GM23338 (cell line): ENCODE measurements at regions not wholly inside any gene's neighbourhood (a gene's known extent, or its start where the extent isn't known, plus 50 kb on each side); places are given as distances from the start of the nearest gene placed in this dataset.

Source experiments
- ATAC-seq: fragments of 200-7000 bp; cut with Tn5 transposase; 3 replicates; pipeline ENCODE4 v1.9.1; 2020
- DNase-seq: peaks from one replicate; pipeline ENCODE4 v3.0.0-alpha.2; 2015; ENCODE audit warnings: low spot score
- H2AFZ ChIP-seq: fragments of 200-600 bp; sonication (generic); 2 replicates; pipeline ENCODE4 v1.8.0; 2016; ENCODE audit warnings: antibody characterized with exemption, mild to moderate bottlenecking, moderate library complexity
- H3F3A ChIP-seq: fragments of 200-600 bp; sonication (generic); replicated peaks from 2 replicates; pipeline ENCODE4 v1.8.0; 2017; ENCODE audit warnings: antibody characterized with exemption, mixed run types, low read depth
- H3K27ac ChIP-seq: fragments of 200-600 bp; sonication (generic); 2 replicates; pipeline ENCODE4 v1.6.1; 2016; ENCODE audit warnings: low read depth
- H3K27me3 ChIP-seq: fragments of 200-600 bp; sonication (generic); 2 replicates; pipeline ENCODE4 v1.8.0; 2016; ENCODE audit warnings: mild to moderate bottlenecking, mixed run types, moderate library complexity; ENCODE audit not compliant: insufficient read depth
- H3K36me3 ChIP-seq: fragments of 200-600 bp; sonication (generic); 2 replicates; pipeline ENCODE4 v1.8.0; 2016; ENCODE audit warnings: mild to moderate bottlenecking; ENCODE audit not compliant: insufficient read depth
- H3K4me1 ChIP-seq: fragments of 200-600 bp; sonication (generic); 2 replicates; pipeline ENCODE4 v1.8.0; 2016; ENCODE audit warnings: mild to moderate bottlenecking, moderate library complexity; ENCODE audit not compliant: insufficient read depth
- H3K4me2 ChIP-seq: fragments of 200-600 bp; sonication (generic); 2 replicates; pipeline ENCODE4 v1.7.1; 2017; ENCODE audit warnings: mixed run types
- H3K4me3 ChIP-seq: fragments of 200-600 bp; sonication (generic); 2 replicates; pipeline ENCODE4 v1.6.1; 2016; ENCODE audit warnings: mixed run types
- H3K79me2 ChIP-seq: fragments of 200-600 bp; sonication (generic); replicated peaks from 2 replicates; pipeline ENCODE4 v1.8.0; 2017; ENCODE audit warnings: mild to moderate bottlenecking; ENCODE audit not compliant: insufficient read depth
- H3K9me2 ChIP-seq: fragments of 200-600 bp; sonication (generic); 2 replicates; pipeline ENCODE4 v1.8.0; 2017; ENCODE audit not compliant: insufficient read depth
- H4K20me1 ChIP-seq: fragments of 200-600 bp; sonication (generic); replicated peaks from 2 replicates; pipeline ENCODE4 v1.8.0; 2017; ENCODE audit warnings: mild to moderate bottlenecking; ENCODE audit not compliant: insufficient read depth
- H3K27ac Mint-ChIP-seq: 2 replicates; pipeline ENCODE4 v1.8.0; 2020; ENCODE audit warnings: inconsistent platforms, mild to moderate bottlenecking, moderate library complexity, mixed read lengths
- H3K27me3 Mint-ChIP-seq: 3 replicates; pipeline ENCODE4 v1.8.0; 2022; ENCODE audit warnings: low read depth, mild to moderate bottlenecking, moderate library complexity, mixed read lengths, inconsistent platforms; ENCODE audit not compliant: insufficient read depth, poor library complexity
- H3K36me3 Mint-ChIP-seq: 3 replicates; pipeline ENCODE4 v1.8.0; 2021; ENCODE audit warnings: low read depth, mild to moderate bottlenecking, inconsistent platforms, moderate library complexity, mixed read lengths
- H3K4me1 Mint-ChIP-seq: 3 replicates; pipeline ENCODE4 v1.8.0; 2020; ENCODE audit warnings: mild to moderate bottlenecking, inconsistent platforms, mixed read lengths
- H3K4me3 Mint-ChIP-seq: 3 replicates; pipeline ENCODE4 v1.8.0; 2021; ENCODE audit warnings: moderate library complexity, mild to moderate bottlenecking, inconsistent platforms, mixed read lengths
- H3K9me3 Mint-ChIP-seq: 3 replicates; pipeline ENCODE4 v1.8.0; 2020; ENCODE audit warnings: moderate library complexity, mild to moderate bottlenecking, inconsistent platforms, mixed read lengths
- CREB1 ChIP-seq: fragments of 250-450 bp; sonication (Bioruptor Pico); IDR thresholded peaks from 2 replicates; pipeline ENCODE4 v1.5.0; 2020; ENCODE audit warnings: low read depth, mild to moderate bottlenecking, moderate library complexity
- CTCF ChIP-seq, 2 experiments: fragments of 200-600 bp in 1 of 2; sonication (generic) in 1 of 2; conservative IDR thresholded peaks; 2 replicates each; pipeline versions ENCODE4 v1.5.1 to v1.6.1; 2016 to 2017; ENCODE audit warnings: antibody characterized with exemption in 2 of 2, low read depth in 2 of 2, mild to moderate bottlenecking in 2 of 2, moderate library complexity in 1 of 2
- ETS1 ChIP-seq: IDR thresholded peaks from 2 replicates; pipeline ENCODE4 v1.6.1; 2016; ENCODE audit warnings: antibody characterized with exemption
- EZH2 ChIP-seq: fragments of 200-600 bp; sonication (generic); IDR thresholded peaks from one replicate; pipeline ENCODE4 v1.8.0; 2017; ENCODE audit warnings: antibody characterized with exemption, mild to moderate bottlenecking, low read depth; ENCODE audit not compliant: unreplicated experiment
- EZH2phosphoT487 ChIP-seq: fragments of 200-600 bp; sonication (generic); IDR thresholded peaks from one replicate; pipeline ENCODE4 v1.8.1; 2018; ENCODE audit warnings: antibody characterized with exemption; ENCODE audit not compliant: unreplicated experiment
- JUNB ChIP-seq: IDR thresholded peaks from one replicate; pipeline ENCODE4 v1.6.1; 2016; ENCODE audit warnings: antibody characterized with exemption; ENCODE audit not compliant: unreplicated experiment
- NANOG ChIP-seq: IDR thresholded peaks from 2 replicates; pipeline ENCODE4 v1.6.1; 2016; ENCODE audit warnings: antibody characterized with exemption, borderline replicate concordance
- POLR2AphosphoS5 ChIP-seq: IDR thresholded peaks from 2 replicates; pipeline ENCODE4 v1.6.1; 2016; ENCODE audit warnings: antibody characterized with exemption, low read depth
- REST ChIP-seq: IDR thresholded peaks from one replicate; pipeline ENCODE4 v1.6.1; 2018; ENCODE audit warnings: antibody characterized with exemption; ENCODE audit not compliant: unreplicated experiment
- STAT1 ChIP-seq: IDR thresholded peaks from one replicate; pipeline ENCODE4 v1.6.1; 2016; ENCODE audit warnings: antibody characterized with exemption; ENCODE audit not compliant: unreplicated experiment
- ZNF114 ChIP-seq: fragments of 250-450 bp; sonication (Bioruptor Pico); IDR thresholded peaks from 2 replicates; pipeline ENCODE4 v1.5.0; 2020; ENCODE audit warnings: mild to moderate bottlenecking, moderate library complexity
- ZNF331 ChIP-seq: fragments of 250-450 bp; sonication (Bioruptor Pico); IDR thresholded peaks from 2 replicates; pipeline ENCODE4 v1.5.0; 2020; ENCODE audit warnings: low read depth, mild to moderate bottlenecking, moderate library complexity

GRCh38 chr4:132955146-132955545 is 193.9 kb upstream of the PCDH10 start (continued):
- no peak for TF ChIP-seq ZNF331
- TF ChIP-seq ETS1 = no peak

GRCh38 chr4:132956962-132957361 is 192.1 kb upstream of the PCDH10 start:
- Histone ChIP-seq H3K4me1 (peaks cover 18% of the 10 kb centered on the region; the same call in 1 of the 2 replicates), H3K9me2 (no peaks in the 10 kb centered on the region), H3K4me2 (no peak overlapping the region), H2AFZ (no peak overlapping the region), H4K20me1 (no peaks in the 10 kb centered on the region), H3K4me3 (no peak overlapping the region), H3F3A (no peaks in the 10 kb centered on the region), H3K36me3 (peaks cover 4% of the 10 kb centered on the region; the same call in 1 of the 2 replicates), H3K27me3 (no peaks in the 10 kb centered on the region), H3K79me2 (no peaks in the 10 kb centered on the region), H3K27ac (no peak overlapping the region)
- no peak for DNase-seq
- H3K9me3 Mint-ChIP-seq = peaks cover 17% of the 10 kb centered on the region
- H3K36me3 Mint-ChIP-seq = peaks cover 14% of the 10 kb centered on the region
- ATAC-seq = no peak
- no peak overlapping the region for H3K4me3 Mint-ChIP-seq
- H3K27me3 Mint-ChIP-seq = no peaks in the 10 kb centered on the region
- H3K27ac Mint-ChIP-seq = no peak overlapping the region
- H3K4me1 Mint-ChIP-seq = peaks cover 14% of the 10 kb centered on the region
- TF ChIP-seq JUNB (no peak), CREB1 (CRISPR knock-in tag) (no peak), EZH2 (no peak), EZH2phosphoT487 (no peak), POLR2AphosphoS5 (no peak), STAT1 (no peak), ZNF114 (CRISPR knock-in tag) (no peak), NANOG (no peak), REST (no peak), ZNF331 (no peak), ETS1 (no peak), CTCF (conservative IDR thresholded peaks at IDR 0.05; ENCODE audit: low read depth in 2 of 2) (no peak)
